Urothelium cell line (cell line): ENCODE measurements at regions not wholly inside any gene's neighbourhood (a gene's known extent, or its start where the extent isn't known, plus 50 kb on each side); places are given as distances from the start of the nearest gene placed in this dataset.
"Not testable (repeated sequence)": the region's sequence is repeated elsewhere in the genome, so short reads cannot be mapped to it uniquely, and the experiment has no call there.

Experiments
- DNase-seq: peaks from one replicate; pipeline ENCODE4 v3.0.0; 2011; ENCODE audit warnings: low spot score, mixed read lengths
- FAIRE-seq: peaks from 2 replicates; lab custom pipeline; 2011; peaks lifted over from hg19 to GRCh38; lab: Jason Lieb, UNC

- FAIRE-seq (no peak), DNase-seq (no peak)
Measured at GRCh38 chr11:126149759-126150625, 61.5 kb downstream of the RPUSD4 start.

GRCh38 chr11:126148317-126148716 is 63.1 kb downstream of the RPUSD4 start:
- FAIRE-seq (no peak), DNase-seq (no peak)

- DNase-seq (no peak), FAIRE-seq (no peak)
Measured at GRCh38 chr11:126147208-126148111, 64.0 kb downstream of the RPUSD4 start.

- FAIRE-seq (no peak), DNase-seq (no peak)
Measured at GRCh38 chr11:126146454-126147192, 64.8 kb downstream of the RPUSD4 start.

- FAIRE-seq (no peak), DNase-seq (no peak)
Measured at GRCh38 chr11:126145954-126146353, 65.5 kb downstream of the RPUSD4 start.

- FAIRE-seq, DNase-seq: not testable (repeated sequence)
Measured at GRCh38 chr11:126143491-126143890, 68.0 kb downstream of the RPUSD4 start.

GRCh38 chr11:126140926-126141280 is 70.5 kb downstream of the RPUSD4 start:
- DNase-seq = peak; percentile 55

GRCh38 chr11:126140201-126140925 is 71.1 kb downstream of the RPUSD4 start:
- no peak for FAIRE-seq
- DNase-seq = no peak

More at GRCh38 chr11:126140926-126141280, 70.5 kb downstream of the RPUSD4 start:
- FAIRE-seq = no peak

DNA sequence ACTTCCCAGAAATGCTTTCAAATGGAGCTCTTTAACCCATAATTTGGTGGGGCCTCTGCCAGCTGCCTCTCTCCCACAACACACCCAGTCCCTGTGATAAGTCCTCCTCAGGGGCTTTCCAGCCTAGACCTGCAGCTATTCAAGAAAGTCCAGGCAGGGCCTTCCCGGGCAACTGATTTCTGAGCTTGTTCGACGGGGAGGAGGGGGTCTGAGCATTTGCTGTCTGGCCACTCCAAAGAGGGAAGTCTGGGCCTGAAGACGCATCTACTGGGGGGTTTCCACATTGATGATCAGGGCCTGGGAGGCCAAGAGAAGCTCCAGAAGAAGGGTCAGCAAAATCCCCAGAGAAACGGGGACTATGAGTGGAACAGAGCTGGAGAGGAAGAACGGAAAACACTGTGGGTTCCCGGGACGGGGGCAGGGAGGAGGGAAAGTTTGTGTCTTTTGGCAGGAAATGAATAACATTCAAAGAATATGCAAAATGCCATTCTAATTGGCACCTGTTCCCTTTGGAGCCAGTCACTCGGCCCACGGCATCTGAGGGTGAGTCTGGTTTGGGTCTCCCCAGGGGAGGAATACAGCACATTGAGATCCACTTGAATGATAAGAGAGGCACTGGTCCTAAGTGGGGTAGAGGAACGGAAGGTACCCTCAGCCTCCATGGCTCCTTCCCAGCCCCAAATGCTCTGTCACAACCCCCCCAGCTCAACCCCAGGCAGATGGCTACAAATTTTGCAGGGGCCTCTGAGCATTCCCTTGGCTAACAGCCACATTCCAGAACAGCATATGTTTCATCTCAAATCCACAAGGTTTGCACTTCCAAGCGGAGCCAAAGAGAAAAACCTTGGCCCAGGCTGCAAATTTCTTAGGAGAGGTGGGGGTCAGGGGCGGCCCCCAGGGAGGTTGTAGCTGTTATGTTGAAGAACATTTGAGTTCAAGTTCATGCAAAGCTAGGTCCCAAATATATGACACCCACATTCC is 72.0 kb downstream of the RPUSD4 start:
- DNase-seq (no peak), FAIRE-seq (no peak)

DNA sequence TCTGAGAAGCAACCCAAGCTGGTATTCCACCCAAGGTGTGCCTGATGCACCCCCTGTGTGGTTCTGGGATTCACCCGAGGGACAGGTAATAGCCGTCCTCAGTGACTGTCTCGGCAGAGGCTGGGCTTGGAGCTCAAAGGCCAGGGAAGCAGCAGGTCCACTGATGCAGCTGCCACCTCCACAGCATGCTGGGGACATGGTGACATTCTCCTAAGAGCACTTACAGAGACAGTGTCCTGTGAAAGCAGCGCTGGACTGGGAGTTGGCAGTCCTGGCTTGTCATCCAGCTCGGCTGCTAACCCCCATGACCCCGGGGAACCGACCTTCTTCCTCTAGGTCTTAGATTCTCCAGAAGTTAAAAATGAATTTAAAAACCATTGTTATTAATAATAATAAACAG is 72.8 kb downstream of the RPUSD4 start:
- FAIRE-seq (no peak), DNase-seq (no peak)

DNA sequence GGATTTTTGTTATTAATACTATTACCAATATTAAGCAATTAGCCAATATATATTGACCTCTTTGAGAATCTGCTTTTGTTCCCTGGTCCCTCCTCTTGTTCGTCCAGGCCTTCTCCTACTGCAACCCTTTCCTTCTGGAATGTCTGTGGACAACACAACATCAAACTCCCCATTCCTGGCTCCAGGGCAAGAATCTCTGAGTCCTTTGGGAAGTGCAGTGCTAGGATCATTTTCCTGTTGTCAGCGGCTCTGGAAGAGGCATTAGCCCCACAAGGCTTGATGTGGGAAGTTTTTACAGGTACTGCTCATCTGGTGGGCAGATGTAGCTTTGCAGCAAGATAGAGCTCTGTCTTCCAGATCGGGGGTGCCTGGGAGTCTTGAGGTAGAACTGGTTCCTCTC is 74.3 kb downstream of the RPUSD4 start:
- no peak for DNase-seq
- no peak for FAIRE-seq

DNA sequence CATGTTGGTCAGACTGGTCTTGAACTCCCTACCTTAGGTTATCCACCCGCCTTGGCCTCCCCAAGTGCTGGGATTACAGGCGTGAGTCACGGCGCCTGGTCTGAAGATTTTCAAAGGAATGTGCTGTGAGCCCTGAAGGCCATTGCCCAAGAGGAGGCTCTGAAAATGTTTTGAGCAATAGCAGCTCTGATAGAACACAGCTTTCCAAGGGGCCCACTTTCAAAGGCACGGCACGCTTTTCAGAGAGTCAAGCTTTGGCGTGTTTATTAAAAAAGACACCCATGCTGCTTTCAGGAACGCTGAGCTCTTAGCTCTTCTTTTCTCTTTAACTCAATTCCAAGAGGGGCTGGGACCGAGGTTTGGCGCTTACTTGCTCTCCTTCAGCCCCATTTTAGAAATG is 73.8 kb upstream of the CDON start:
- no peak for DNase-seq
- no peak for FAIRE-seq

DNA sequence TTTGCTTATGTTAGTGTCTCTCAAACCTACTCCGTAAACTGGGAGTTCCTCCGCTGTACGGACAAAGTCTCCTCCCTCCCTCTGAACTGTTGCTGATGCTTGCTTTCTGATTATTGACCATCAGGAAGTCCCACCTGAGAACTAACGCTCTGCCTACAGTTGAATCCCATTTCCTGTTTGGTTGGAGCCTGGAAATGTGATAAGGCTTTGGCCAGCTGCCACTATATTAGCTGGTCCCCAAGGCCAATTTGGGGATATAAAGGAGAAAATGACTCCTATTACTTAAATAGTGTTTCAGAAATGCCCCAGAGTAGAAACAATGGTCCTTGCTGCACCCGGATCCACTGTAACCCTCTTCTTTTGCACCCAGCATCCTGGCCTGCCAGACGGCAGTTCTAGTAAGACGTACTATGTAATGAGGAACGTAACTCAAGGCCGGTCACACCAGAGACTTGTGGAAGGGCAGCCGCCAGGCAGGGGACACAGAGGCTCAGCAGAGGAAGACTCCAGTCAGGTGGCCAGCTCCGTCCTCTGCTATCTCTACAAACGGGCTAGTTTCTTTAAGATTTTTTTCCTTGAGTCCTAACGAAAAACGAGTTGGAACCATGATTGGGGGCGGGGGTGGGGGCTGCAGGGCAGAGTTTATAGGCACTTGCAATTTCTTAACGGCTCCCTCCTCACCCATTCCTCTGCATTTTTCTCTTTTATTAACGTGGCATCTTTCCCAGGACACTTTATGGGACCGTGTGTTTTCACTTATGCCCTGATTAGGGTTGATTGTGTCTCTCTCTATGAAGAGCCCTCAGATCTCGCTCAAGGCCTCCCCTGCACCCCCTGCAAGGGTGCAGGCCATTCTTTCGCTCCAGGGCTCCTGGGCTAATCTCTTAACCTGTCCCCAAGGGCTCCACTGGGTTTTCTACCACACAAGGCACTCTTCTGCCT is 72.8 kb upstream of the CDON start:
- no peak for FAIRE-seq
- no peak for DNase-seq

DNA sequence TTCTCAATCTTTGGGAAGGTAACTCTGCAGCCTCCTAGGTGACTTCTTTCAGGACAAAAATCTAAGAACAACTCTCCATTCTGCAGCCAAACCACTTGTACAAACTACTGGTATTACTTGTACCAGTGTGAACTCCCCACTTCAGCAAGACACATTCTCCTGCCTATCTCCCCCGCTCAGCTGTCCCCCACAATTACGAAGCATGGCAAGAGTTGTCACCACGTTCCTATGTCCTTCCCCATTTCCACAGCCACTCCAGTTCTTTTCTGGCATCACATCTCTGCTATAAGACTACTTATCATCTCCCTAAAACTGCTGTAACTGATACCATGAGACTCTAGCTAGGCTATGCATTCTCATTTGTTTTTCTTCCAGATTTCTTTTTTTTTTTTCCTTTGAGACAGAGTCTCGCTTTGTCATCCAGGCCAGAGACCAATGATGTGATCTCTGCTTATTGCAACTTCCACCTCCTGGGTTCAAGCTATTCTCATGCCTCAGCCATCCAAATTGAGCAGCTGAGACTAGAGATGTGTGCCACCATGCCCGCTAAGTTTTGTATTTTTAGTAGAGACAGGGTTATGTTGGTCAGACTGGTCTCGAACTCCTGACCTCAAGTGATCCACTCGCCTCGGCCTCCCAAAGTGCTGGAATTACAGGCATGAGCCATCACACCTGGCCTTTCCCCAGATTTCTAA is 71.9 kb upstream of the CDON start:
- FAIRE-seq = no peak
- DNase-seq = no peak

GRCh38 chr11:126133901-126134300 is 71.2 kb upstream of the CDON start:
- FAIRE-seq = no peak
- DNase-seq = no peak

DNA sequence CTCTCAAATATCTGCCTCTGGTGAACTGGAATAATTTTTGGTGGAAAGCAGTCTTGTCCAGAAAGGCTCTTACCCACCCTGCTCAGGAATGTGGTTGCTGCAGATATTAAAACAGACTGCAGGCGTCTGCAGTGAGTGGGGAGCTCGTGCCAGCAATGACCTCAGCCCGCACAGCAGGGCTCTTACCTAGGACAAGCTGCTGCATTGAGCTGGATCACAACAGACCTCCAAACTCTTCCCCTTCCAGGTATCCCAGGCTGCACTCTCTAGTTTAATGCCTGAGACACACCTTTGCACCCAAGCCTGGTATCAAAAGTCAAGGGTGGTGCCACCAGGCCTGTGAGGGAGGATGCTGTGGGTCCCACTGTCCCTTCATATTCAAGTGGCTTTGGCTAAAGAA is 69.7 kb upstream of the CDON start:
- DNase-seq (peak; percentile 77), FAIRE-seq (no peak)

- not testable (repeated sequence) for FAIRE-seq, DNase-seq
Measured at GRCh38 chr11:126130781-126131180, 68.1 kb upstream of the CDON start.
